ENCODE measurements at regions not wholly inside any gene's neighbourhood (a gene's known extent, or its start where the extent isn't known, plus 50 kb on each side); places are given as distances from the start of the nearest gene placed in this dataset.

- TF ChIP-seq POLR2AphosphoS5 (IDR thresholded peaks at IDR 0.05; ENCODE audit: low read depth, low read length): no peak
- TF ChIP-seq REST (IDR thresholded peaks at IDR 0.05; ENCODE audit: insufficient read depth in 1 of 2, low read depth in 2 of 2, low read length in 1 of 2): no peak
These were observed 227.8 kb upstream of the PLSCR5 start for GRCh38 chr3:146832857-146833458.
